Transverse colon (tissue), 4 donors: ENCODE measurements at regions not wholly inside any gene's neighbourhood (a gene's known extent, or its start where the extent isn't known, plus 50 kb on each side); places are given as distances from the start of the nearest gene placed in this dataset.

ENCODE experiments used
- DNase-seq: peaks from one replicate; pipeline ENCODE4 v3.0.0-alpha.2; 2019
- H3K27ac ChIP-seq, 4 donors: fragments of 200-600 bp; sonication (generic); 2 replicates each; pipeline ENCODE4 v1.5.1; 2016 to 2018; ENCODE audit warnings: inconsistent platforms in 4 of 4
- H3K27me3 ChIP-seq: fragments of 200-600 bp; sonication (generic); 2 replicates; pipeline ENCODE4 v1.5.1; 2017; ENCODE audit warnings: inconsistent platforms
- H3K36me3 ChIP-seq, 4 donors: fragments of 200-600 bp; sonication (generic); 2 replicates each; pipeline ENCODE4 v1.5.1; 2017 to 2019; ENCODE audit warnings: inconsistent platforms in 4 of 4
- H3K4me1 ChIP-seq, 4 donors: fragments of 200-600 bp; sonication (generic); 2 replicates each; pipeline ENCODE4 v1.5.1; 2017 to 2020; ENCODE audit warnings: inconsistent platforms in 4 of 4
- H3K4me3 ChIP-seq, 4 donors: fragments of 200-600 bp; sonication (generic); 1 replicate in 1 of 4; 2 replicates in 3 of 4; pipeline versions ENCODE4 v1.5.1 to v1.6.1; 2017 to 2019; ENCODE audit warnings: inconsistent platforms in 4 of 4
- H3K9me3 ChIP-seq, 2 donors: fragments of 200-600 bp; sonication (generic); 2 replicates each; pipeline ENCODE4 v1.5.1; 2017 to 2019; ENCODE audit warnings: inconsistent platforms in 2 of 2
- EP300 ChIP-seq: sonication (generic); formaldehyde crosslinking; IDR thresholded peaks from one replicate; pipeline ENCODE4 v1.6.1; 2017; ENCODE audit warnings: antibody characterized with exemption, low read depth
- POLR2A ChIP-seq: fragments of 450-650 bp; IDR thresholded peaks from one replicate; pipeline ENCODE4 v1.6.1; 2016; ENCODE audit warnings: antibody characterized with exemption, mild to moderate bottlenecking, moderate library complexity
- POLR2AphosphoS5 ChIP-seq, 3 donors: sonication (generic); formaldehyde crosslinking; IDR thresholded peaks; one replicate each; pipeline ENCODE4 v1.6.1; 2016; ENCODE audit warnings: antibody characterized with exemption in 3 of 3
- WGBS, 2 donors: methylation state at CpG; one replicate each; pipeline ENCODE4 v1.1.5; 2018; ENCODE audit warnings: low coverage in 1 of 2; 5-methylcytosine and 5-hydroxymethylcytosine counted together
- in situ Hi-C, 4 donors: fragments of 200-750 bp; cut with MboI; loops; one replicate each; pipeline versions ENCODE4 v1.15.0 to v1.15.1; 2017; ENCODE audit warnings: low sequenced_read_pairs in 3 of 4, low pct_ligation_motif_present in 1 of 4, low pct_unique_long_range_greater_than_20kb in 1 of 4
- intact Hi-C: fragments of 100-400 bp; cut with DNase I; formaldehyde crosslinking; loops from one replicate; pipeline ENCODE4 v1.15.1; 2023; ENCODE audit warnings: low total_unique reads
- TF ChIP-seq, protein P1 (sequence below), 5 experiments: fragments of 200-600 bp in 3 of 5; fragments of 450-650 bp in 2 of 5; sonication (generic) in 3 of 5; IDR thresholded peaks; 1 replicate in 2 of 5; 2 replicates in 3 of 5; pipeline ENCODE4 v1.5.1; 2016 to 2017; ENCODE audit warnings: antibody characterized with exemption in 5 of 5, inconsistent platforms in 3 of 5, mild to moderate bottlenecking in 2 of 5, moderate library complexity in 1 of 5

DNA sequence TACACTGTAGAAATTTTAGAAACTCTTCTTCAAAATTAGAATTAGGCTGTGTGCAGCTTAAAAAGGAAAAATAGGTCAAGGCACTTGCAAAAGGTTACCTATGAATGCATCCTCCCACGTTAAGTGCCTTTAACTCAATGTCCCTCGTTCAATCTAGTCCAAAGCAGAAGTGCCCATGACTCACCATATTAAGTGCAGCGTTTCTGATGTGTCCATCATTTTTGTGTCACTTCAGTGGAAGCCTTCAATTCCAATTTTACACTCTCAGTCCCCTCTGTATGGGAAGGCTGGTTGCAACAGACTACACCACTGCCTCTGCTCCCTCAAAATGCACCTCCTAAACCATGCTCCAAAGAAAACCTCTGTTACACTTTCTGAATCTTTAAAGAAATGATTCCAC lies 53.4 kb downstream of the FOXB1 start:
- Histone ChIP-seq H3K27me3 (peaks cover 13% of the 10 kb centered on the region), H3K4me3 (no peak overlapping the region), H3K36me3 (no peaks in the 10 kb centered on the region), H3K27ac (no peak overlapping the region), H3K9me3 (peaks cover 9 to 11% of the 10 kb centered on the region in 2 donors), H3K4me1 (no peaks in the 10 kb centered on the region)
- WGBS, 2 donors: 62 to 64% methylated on average over 3 of the region's 3 CpGs
- no peak for DNase-seq
- in situ Hi-C loops: no loop called here
- TF ChIP-seq POLR2A: no peak
- TF ChIP-seq EP300: no peak
- TF ChIP-seq, protein P1, sequence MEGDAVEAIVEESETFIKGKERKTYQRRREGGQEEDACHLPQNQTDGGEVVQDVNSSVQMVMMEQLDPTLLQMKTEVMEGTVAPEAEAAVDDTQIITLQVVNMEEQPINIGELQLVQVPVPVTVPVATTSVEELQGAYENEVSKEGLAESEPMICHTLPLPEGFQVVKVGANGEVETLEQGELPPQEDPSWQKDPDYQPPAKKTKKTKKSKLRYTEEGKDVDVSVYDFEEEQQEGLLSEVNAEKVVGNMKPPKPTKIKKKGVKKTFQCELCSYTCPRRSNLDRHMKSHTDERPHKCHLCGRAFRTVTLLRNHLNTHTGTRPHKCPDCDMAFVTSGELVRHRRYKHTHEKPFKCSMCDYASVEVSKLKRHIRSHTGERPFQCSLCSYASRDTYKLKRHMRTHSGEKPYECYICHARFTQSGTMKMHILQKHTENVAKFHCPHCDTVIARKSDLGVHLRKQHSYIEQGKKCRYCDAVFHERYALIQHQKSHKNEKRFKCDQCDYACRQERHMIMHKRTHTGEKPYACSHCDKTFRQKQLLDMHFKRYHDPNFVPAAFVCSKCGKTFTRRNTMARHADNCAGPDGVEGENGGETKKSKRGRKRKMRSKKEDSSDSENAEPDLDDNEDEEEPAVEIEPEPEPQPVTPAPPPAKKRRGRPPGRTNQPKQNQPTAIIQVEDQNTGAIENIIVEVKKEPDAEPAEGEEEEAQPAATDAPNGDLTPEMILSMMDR (IDR thresholded peaks at IDR 0.05): no peak
- no peak for TF ChIP-seq POLR2AphosphoS5 (IDR thresholded peaks at IDR 0.05)
- intact Hi-C loops: no loop called here

DNA sequence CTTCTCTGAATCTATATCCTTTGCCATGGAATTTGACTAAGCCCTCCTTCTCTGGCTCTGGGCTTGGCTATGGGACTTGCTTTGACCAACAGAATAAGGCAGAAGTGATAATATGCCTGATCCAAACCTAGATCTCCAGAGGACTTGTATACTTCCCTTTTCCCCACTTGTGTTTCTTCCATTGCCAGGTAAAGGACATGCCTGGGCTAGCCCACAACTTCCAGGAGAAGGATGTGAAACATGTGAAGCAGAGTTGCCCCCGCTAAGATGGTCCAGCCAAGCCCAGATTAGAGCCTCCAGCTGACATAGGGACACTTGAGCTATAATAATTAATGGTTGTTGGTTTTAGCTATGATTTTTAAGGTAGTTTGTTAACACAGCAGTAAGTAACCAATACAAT lies 55.1 kb downstream of the FOXB1 start:
- no peak overlapping the region for H3K4me3 ChIP-seq
- intact Hi-C loops (no loop called here), in situ Hi-C loops (no loop called here)
- no peak overlapping the region for H3K27ac ChIP-seq
- peaks cover 13% of the 10 kb centered on the region for H3K27me3 ChIP-seq
- TF ChIP-seq POLR2A (no peak), EP300 (no peak), POLR2AphosphoS5 (IDR thresholded peaks at IDR 0.05) (no peak)
- TF ChIP-seq, protein P1 (IDR thresholded peaks at IDR 0.05): no peak
- WGBS, 2 donors: 94% methylated on average over 1 of the region's 1 CpG; no CpG with 5 or more reads in 1 of the 2 donors
- H3K36me3 ChIP-seq: no peaks in the 10 kb centered on the region
- DNase-seq: no peak
- peaks cover 9 to 13% of the 10 kb centered on the region in 2 donors for H3K9me3 ChIP-seq
- no peaks in the 10 kb centered on the region for H3K4me1 ChIP-seq

DNA sequence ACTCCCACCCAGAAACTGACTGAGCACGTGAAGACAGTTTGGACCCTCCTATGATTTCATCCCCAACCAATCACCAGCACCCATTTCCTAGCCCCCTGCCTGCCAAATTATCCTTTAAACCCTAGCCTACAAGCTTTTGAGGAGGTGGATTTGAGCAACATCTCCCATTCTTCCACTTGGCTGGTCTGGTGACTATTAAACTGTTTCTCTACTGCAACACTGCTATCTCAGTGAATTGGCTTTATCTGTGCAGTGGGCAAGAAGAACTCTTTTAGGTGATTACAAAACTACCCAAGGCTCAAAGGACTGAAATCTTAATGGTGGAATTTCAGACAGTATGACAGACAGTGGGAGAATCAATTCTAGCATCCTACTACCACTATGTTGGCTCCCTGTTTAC lies 57.6 kb downstream of the FOXB1 start:
- no peak overlapping the region for H3K27ac ChIP-seq

DNA sequence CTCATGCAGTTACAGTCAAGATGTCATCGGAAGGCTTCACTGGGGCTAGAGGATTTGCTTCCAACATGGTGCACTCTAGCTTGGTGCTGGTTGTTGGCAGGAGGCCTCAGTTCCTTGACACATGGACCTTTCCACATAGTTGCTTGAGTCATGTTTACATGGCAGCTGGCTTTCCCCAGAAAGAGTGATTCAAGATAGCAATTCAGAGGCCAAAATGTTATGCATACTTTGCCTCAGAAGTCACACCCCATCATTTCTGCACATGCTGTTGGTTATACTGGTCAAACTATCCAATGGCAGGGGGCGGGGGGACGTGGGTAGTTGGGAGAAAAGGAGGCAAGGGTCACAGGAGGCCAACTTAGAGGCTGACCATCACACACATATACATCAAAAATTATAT lies 58.7 kb downstream of the FOXB1 start:
- H3K27me3 ChIP-seq: peaks cover 9% of the 10 kb centered on the region
- no peaks in the 10 kb centered on the region for H3K4me1 ChIP-seq
- H3K27ac ChIP-seq: no peak overlapping the region
- no peak overlapping the region for H3K4me3 ChIP-seq
- H3K36me3 ChIP-seq: no peaks in the 10 kb centered on the region
- in situ Hi-C loops (no loop called here), intact Hi-C loops (no loop called here)
- 62 to 84% methylated on average over 2 to 3 of the region's 3 CpGs for WGBS, 2 donors
- TF ChIP-seq POLR2AphosphoS5 (IDR thresholded peaks at IDR 0.05): no peak
- TF ChIP-seq POLR2A: no peak
- TF ChIP-seq EP300: no peak
- TF ChIP-seq, protein P1 (IDR thresholded peaks at IDR 0.05): no peak
- peaks cover 9 to 13% of the 10 kb centered on the region in 2 donors for H3K9me3 ChIP-seq
- DNase-seq: no peak

More for the DNA sequence above, 57.6 kb downstream of the FOXB1 start:
- intact Hi-C loops (no loop called here), in situ Hi-C loops (no loop called here)
- Histone ChIP-seq H3K4me3 (no peak overlapping the region), H3K27me3 (peaks cover 11% of the 10 kb centered on the region), H3K36me3 (no peaks in the 10 kb centered on the region), H3K9me3 (peaks cover 9 to 13% of the 10 kb centered on the region in 2 donors), H3K4me1 (no peaks in the 10 kb centered on the region)
- WGBS, 2 donors: 60% methylated on average over 1 of the region's 1 CpG; no CpG with 5 or more reads in 1 of the 2 donors
- no peak for DNase-seq
- TF ChIP-seq POLR2A (no peak), POLR2AphosphoS5 (IDR thresholded peaks at IDR 0.05) (no peak)

DNA sequence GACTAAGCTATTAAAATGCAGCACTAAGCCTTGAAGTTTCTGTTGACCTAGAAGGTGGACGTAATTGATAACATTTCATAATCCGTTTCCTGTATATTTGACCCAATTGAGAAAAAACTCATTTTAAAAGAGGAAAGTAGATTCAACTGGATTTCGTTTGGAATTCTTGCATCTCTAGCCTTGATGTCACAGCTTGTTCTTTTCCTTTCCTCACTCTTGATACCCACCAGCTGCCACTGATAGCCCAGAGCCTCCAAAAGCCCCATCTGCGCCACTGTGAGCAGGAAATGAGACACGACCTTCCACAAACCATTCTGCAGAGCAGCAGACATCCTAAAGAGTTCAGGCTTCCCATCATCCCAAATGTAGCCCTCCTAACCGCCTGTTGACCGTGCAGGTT lies 61.8 kb downstream of the FOXB1 start:
- intact Hi-C loops: no loop called here
- DNase-seq: no peak
- Histone ChIP-seq H3K27ac (no peak overlapping the region), H3K4me3 (no peak overlapping the region), H3K4me1 (no peaks in the 10 kb centered on the region), H3K9me3 (peaks cover 9 to 13% of the 10 kb centered on the region in 2 donors), H3K27me3 (peaks cover 9% of the 10 kb centered on the region), H3K36me3 (no peaks in the 10 kb centered on the region)
- in situ Hi-C loops: no loop called here
- TF ChIP-seq EP300: no peak
- TF ChIP-seq, protein P1 (IDR thresholded peaks at IDR 0.05): no peak
- TF ChIP-seq POLR2A: no peak
- 67 to 71% methylated on average over 4 to 7 of the region's 7 CpGs for WGBS, 2 donors
